Lower leg skin (tissue), 3 donors: ENCODE measurements at regions not wholly inside any gene's neighbourhood (a gene's known extent, or its start where the extent isn't known, plus 50 kb on each side); places are given as distances from the start of the nearest gene placed in this dataset.

Experiments
- POLR2A ChIP-seq, 2 donors: fragments of 450-650 bp; IDR thresholded peaks; one replicate each; pipeline ENCODE4 v1.6.1; 2016 to 2017; ENCODE audit warnings: antibody characterized with exemption in 2 of 2, mild to moderate bottlenecking in 1 of 2, moderate library complexity in 1 of 2
- TF ChIP-seq, protein P1 (sequence below), 3 donors: fragments of 450-650 bp; IDR thresholded peaks; one replicate each; pipeline ENCODE4 v1.5.1; 2016; ENCODE audit warnings: antibody characterized with exemption in 3 of 3, mild to moderate bottlenecking in 3 of 3, moderate library complexity in 2 of 3

DNA sequence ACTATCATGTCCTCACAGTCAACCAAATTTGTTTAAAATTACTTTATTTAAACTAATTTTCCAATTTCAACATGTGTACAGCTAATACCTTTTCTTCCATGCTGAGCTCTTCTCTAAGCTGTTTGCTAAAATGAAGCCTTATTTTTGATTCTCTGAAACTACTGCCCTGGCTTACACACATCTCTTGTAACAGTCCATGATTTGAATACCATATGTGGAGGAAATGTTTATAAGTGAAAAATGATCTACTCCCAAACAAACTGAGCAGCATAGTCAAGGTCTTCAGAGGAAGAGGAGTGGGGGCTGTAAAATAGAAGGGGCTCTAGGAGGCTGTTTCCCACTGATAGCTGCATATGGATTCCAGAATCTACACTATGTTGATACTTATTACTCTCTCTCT, 188.7 kb downstream of the ANKRD50 start:
- TF ChIP-seq, protein P1, sequence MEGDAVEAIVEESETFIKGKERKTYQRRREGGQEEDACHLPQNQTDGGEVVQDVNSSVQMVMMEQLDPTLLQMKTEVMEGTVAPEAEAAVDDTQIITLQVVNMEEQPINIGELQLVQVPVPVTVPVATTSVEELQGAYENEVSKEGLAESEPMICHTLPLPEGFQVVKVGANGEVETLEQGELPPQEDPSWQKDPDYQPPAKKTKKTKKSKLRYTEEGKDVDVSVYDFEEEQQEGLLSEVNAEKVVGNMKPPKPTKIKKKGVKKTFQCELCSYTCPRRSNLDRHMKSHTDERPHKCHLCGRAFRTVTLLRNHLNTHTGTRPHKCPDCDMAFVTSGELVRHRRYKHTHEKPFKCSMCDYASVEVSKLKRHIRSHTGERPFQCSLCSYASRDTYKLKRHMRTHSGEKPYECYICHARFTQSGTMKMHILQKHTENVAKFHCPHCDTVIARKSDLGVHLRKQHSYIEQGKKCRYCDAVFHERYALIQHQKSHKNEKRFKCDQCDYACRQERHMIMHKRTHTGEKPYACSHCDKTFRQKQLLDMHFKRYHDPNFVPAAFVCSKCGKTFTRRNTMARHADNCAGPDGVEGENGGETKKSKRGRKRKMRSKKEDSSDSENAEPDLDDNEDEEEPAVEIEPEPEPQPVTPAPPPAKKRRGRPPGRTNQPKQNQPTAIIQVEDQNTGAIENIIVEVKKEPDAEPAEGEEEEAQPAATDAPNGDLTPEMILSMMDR (IDR thresholded peaks at IDR 0.05) = no peak
- no peak for TF ChIP-seq POLR2A (IDR thresholded peaks at IDR 0.05)
